ENCODE measurements at regions not wholly inside any gene's neighbourhood (a gene's known extent, or its start where the extent isn't known, plus 50 kb on each side); places are given as distances from the start of the nearest gene placed in this dataset.
"Not testable (repeated sequence)": the region's sequence is repeated elsewhere in the genome, so short reads cannot be mapped to it uniquely, and the experiment has no call there.

DNA sequence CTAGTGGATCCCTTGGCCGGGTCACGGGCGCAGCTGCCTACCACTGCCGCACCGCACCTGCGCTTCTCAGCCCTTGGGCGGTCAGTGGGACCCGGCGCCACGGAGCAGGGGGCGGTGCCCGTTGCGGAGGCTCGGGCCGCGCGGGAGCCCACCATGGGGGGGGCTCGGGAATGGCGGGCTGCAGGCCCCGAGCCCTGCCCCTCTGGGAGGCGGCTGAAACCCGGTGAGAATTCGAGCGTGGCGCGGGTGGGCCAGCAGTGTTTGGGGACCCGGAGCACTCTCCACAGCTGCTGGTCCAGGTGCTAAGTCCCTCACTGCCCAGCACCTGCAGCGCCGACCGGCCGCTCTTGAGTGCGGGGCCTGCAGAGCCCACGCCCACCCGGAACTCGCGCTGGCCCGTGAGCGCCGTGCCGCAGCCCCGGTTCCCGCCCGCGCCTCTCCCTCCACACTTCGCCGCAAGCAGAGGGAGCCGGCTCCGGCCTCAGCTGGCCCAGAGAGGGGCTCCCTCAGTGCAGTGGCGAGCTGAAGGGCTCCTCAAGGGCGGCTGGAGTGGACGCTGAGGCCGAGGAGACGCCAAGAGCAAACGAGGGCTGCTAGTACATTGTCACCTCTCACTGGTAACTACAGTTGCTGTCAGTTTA lies 120.5 kb upstream of the TMEM170B start:
- no CpG with 5 or more reads among the region's 54 CpGs for WGBS (ENCODE audit: extremely low coverage, insufficient coverage, insufficient read length)
- peak overlapping the region; percentile 64 for H2AK5ac ChIP-seq (ENCODE audit: low read length)
- H2BK12ac ChIP-seq (ENCODE audit: low read length): peak overlapping the region; percentile 99
- H2BK5ac ChIP-seq (ENCODE audit: low read depth, low read length, poor library complexity): peak overlapping the region; percentile 31
- no peak overlapping the region for H3K4me2 ChIP-seq (ENCODE audit: low read length)
- no peak overlapping the region for H3K4me3 ChIP-seq (ENCODE audit: low read depth, low read length)
- peaks cover 2% of the 10 kb centered on the region in 2 experiments for H3K4me1 ChIP-seq (ENCODE audit: control insufficient read depth in 1 of 2, insufficient read depth in 2 of 2, low read length in 2 of 2)
- peak overlapping the region; percentile 78 for H3K27ac ChIP-seq (ENCODE audit: low read depth, low read length)
- H2BK120ac ChIP-seq (ENCODE audit: insufficient read depth, low read length, poor library complexity): peak overlapping the region; percentile 74
- H3K36me3 ChIP-seq (ENCODE audit: control insufficient read depth in 1 of 2, insufficient read depth in 2 of 2, low read length in 2 of 2): peaks cover 0 to 5% of the 10 kb centered on the region in 2 experiments
- no peak overlapping the region for H3K9ac ChIP-seq (ENCODE audit: low read length)
- no peak for DNase-seq
- peaks cover 14% of the 10 kb centered on the region for H3K79me1 ChIP-seq (ENCODE audit: low read length)
- H3K23ac ChIP-seq (ENCODE audit: low read length): no peak overlapping the region
- H3K18ac ChIP-seq (ENCODE audit: low read length): peak overlapping the region; percentile 67
- peak overlapping the region; percentile 73 for H3K4ac ChIP-seq (ENCODE audit: low read depth, low read length)
- H3K79me2 ChIP-seq (ENCODE audit: control insufficient read depth, insufficient read depth, low read length, poor library complexity): no peaks in the 10 kb centered on the region
- peak overlapping the region; percentile 32 for H4K8ac ChIP-seq (ENCODE audit: low read depth, low read length)
- H3K14ac ChIP-seq (ENCODE audit: low read length): peak overlapping the region; percentile 72
- H3K27me3 ChIP-seq (ENCODE audit: insufficient read depth, low read length): no peaks in the 10 kb centered on the region
- H4K12ac ChIP-seq (ENCODE audit: low read depth, low read length): no peak overlapping the region
- no peak overlapping the region for H2AFZ ChIP-seq (ENCODE audit: insufficient read depth, low read length, poor library complexity)
- H3K9me3 ChIP-seq (ENCODE audit: insufficient read depth, low read depth, low read length): peaks cover 10% of the 10 kb centered on the region
- H4K91ac ChIP-seq (ENCODE audit: low read depth, low read length): peak overlapping the region; percentile 79

DNA sequence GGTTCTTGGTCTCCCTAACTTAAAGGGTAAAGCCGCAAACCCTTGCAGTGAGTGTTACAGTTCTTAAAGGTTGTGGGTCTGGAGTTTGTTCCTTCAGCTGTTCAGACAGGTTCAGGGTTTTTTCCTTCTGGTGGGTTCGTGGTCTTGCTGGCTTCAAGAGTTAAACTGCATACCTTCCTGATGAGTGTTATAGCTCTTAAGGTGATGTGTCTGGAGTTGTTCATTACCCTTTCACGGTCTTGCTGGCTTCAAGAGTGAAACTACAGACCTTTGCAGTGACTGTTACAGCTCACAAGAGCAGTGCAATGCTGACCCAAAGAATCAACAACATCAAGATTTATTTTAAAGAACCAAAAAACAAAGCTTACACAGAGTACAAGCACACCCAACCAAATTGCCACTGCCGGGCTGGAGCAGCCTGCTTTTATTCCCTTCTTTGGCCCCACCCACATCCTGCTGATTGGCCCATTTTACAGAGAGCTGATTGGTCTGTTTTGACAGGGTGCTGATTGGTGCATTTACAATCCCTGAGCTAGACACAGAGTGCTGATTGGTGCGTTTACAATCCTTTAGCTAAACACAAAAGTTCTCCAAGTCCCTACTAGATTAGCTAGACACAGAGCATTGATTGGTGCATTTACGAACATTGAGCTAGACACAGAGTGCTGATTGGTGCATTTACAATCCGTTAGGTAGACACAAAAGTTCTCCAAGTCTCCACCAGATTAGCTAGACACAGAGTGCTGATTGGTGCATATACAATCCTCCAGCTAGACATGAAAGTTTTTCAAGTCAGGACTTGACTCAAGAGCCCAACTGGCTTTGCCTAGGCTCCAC lies 121.2 kb upstream of the TMEM170B start:
- H2BK12ac ChIP-seq (ENCODE audit: low read length): peak overlapping the region; percentile 99
- H4K12ac ChIP-seq (ENCODE audit: low read depth, low read length); H3K4me3 ChIP-seq (ENCODE audit: low read depth, low read length); H3K36me3 ChIP-seq (ENCODE audit: control insufficient read depth in 1 of 2, insufficient read depth in 2 of 2, low read length in 2 of 2); H2AFZ ChIP-seq (ENCODE audit: insufficient read depth, low read length, poor library complexity); H3K9ac ChIP-seq (ENCODE audit: low read length); H3K23ac ChIP-seq (ENCODE audit: low read length); H3K27me3 ChIP-seq (ENCODE audit: insufficient read depth, low read length); H3K79me2 ChIP-seq (ENCODE audit: control insufficient read depth, insufficient read depth, low read length, poor library complexity); H3K4me2 ChIP-seq (ENCODE audit: low read length); H3K4me1 ChIP-seq (ENCODE audit: control insufficient read depth in 1 of 2, insufficient read depth in 2 of 2, low read length in 2 of 2): not testable (repeated sequence)
- H3K4ac ChIP-seq (ENCODE audit: low read depth, low read length): peak overlapping the region; percentile 73
- H3K79me1 ChIP-seq (ENCODE audit: low read length): peaks cover 14% of the 10 kb centered on the region
- H3K18ac ChIP-seq (ENCODE audit: low read length): peak overlapping the region; percentile 67
- WGBS (ENCODE audit: extremely low coverage, insufficient coverage, insufficient read length): no CpG with 5 or more reads among the region's 7 CpGs
- peak overlapping the region; percentile 72 for H3K14ac ChIP-seq (ENCODE audit: low read length)
- H4K8ac ChIP-seq (ENCODE audit: low read depth, low read length): peak overlapping the region; percentile 32
- peaks cover 10% of the 10 kb centered on the region for H3K9me3 ChIP-seq (ENCODE audit: insufficient read depth, low read depth, low read length)
- H2BK120ac ChIP-seq (ENCODE audit: insufficient read depth, low read length, poor library complexity): peak overlapping the region; percentile 74
- H3K27ac ChIP-seq (ENCODE audit: low read depth, low read length): peak overlapping the region; percentile 88
- H2AK5ac ChIP-seq (ENCODE audit: low read length): peak overlapping the region; percentile 64
- DNase-seq: peak in 1 of 2 donors; percentile 47
- peak overlapping the region; percentile 79 for H4K91ac ChIP-seq (ENCODE audit: low read depth, low read length)
- H2BK5ac ChIP-seq (ENCODE audit: low read depth, low read length, poor library complexity): peak overlapping the region; percentile 33

DNA sequence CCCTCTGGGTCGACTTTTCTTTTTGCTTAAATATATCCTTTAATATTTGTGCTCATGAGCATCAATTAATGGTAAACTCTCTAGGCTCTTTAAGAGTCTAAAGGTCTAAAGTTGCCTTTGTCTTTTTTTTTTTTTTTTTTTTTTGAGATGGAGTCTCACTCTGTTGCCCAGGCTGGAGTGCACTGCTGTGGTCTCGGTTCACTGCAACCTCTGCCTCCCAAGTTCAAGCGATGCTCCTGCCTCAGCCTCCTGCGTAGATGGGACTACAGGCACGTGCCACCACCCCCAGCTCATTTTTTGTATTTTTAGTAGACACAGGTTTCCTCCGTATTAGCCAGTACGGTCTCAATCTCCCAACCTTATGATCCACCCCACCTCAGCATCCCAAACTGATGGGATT lies 122.0 kb upstream of the TMEM170B start:
- Histone ChIP-seq H3K4me1 (ENCODE audit: control insufficient read depth in 1 of 2, insufficient read depth in 2 of 2, low read length in 2 of 2) (peaks cover 3% of the 10 kb centered on the region in 2 experiments), H2BK5ac (ENCODE audit: low read depth, low read length, poor library complexity) (peak overlapping the region; percentile 88), H3K4me3 (ENCODE audit: low read depth, low read length) (no peak overlapping the region), H3K4me2 (ENCODE audit: low read length) (no peak overlapping the region), H3K23ac (ENCODE audit: low read length) (no peak overlapping the region), H4K12ac (ENCODE audit: low read depth, low read length) (no peak overlapping the region), H3K4ac (ENCODE audit: low read depth, low read length) (peak overlapping the region; percentile 77), H3K9me3 (ENCODE audit: insufficient read depth, low read depth, low read length) (peaks cover 10% of the 10 kb centered on the region), H2BK120ac (ENCODE audit: insufficient read depth, low read length, poor library complexity) (peak overlapping the region; percentile 91), H3K27me3 (ENCODE audit: insufficient read depth, low read length) (no peaks in the 10 kb centered on the region), H2AK5ac (ENCODE audit: low read length) (no peak overlapping the region), H3K36me3 (ENCODE audit: control insufficient read depth in 1 of 2, insufficient read depth in 2 of 2, low read length in 2 of 2) (peaks cover 0 to 5% of the 10 kb centered on the region in 2 experiments), H2AFZ (ENCODE audit: insufficient read depth, low read length, poor library complexity) (no peak overlapping the region), H3K18ac (ENCODE audit: low read length) (peak overlapping the region; percentile 59), H4K91ac (ENCODE audit: low read depth, low read length) (peak overlapping the region; percentile 81), H3K27ac (ENCODE audit: low read depth, low read length) (peak overlapping the region; percentile 88), H3K14ac (ENCODE audit: low read length) (peak overlapping the region; percentile 77), H3K9ac (ENCODE audit: low read length) (no peak overlapping the region), H3K79me2 (ENCODE audit: control insufficient read depth, insufficient read depth, low read length, poor library complexity) (no peaks in the 10 kb centered on the region), H4K8ac (ENCODE audit: low read depth, low read length) (no peak overlapping the region), H3K79me1 (ENCODE audit: low read length) (peaks cover 14% of the 10 kb centered on the region), H2BK12ac (ENCODE audit: low read length) (peak overlapping the region; percentile 59)
- no peak for DNase-seq
- no CpG with 5 or more reads among the region's 7 CpGs for WGBS (ENCODE audit: extremely low coverage, insufficient coverage, insufficient read length)

DNA sequence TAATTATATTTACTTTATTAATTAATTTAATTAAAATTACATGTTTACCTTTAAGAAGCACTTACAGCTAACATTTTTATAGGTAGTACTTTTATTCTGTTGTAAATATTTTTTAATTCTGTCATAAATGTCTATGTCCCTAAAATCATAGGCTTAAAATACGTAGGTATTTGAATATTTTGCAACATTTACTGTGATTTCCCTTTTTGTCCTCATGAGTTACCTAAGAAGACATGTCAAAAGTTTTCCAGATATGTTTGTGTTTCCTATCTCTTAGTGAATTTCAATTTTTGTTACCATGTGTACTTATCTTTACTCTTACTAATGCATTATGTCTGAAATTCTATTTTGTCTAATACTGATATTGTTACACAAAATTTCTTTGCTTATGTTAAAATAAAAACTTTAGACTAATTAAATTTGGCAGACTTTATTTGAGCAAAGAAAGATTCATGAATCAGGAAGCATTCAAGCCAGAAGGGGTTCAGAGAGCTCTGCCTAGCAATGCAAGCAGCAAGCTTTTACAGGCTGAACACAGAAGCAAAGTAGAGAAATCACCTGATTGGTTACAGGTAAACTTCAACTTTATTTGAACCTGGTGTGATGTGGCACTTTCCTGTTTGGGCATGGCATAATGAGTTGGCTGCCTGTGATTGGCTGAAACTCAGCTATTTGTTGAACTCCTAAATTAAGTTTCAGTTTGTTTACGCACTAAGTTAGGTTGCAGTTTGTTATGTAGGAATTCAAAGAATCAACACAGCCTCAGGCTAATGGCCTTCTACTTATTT lies 123.2 kb upstream of the TMEM170B start:
- Histone ChIP-seq H2BK12ac (ENCODE audit: low read length) (no peak overlapping the region), H4K91ac (ENCODE audit: low read depth, low read length) (no peak overlapping the region), H2AK5ac (ENCODE audit: low read length) (no peak overlapping the region)

More for the DNA sequence above, 123.2 kb upstream of the TMEM170B start:
- no peak overlapping the region for H3K18ac ChIP-seq (ENCODE audit: low read length)
- H2AFZ ChIP-seq (ENCODE audit: insufficient read depth, low read length, poor library complexity): no peak overlapping the region
- no CpG with 5 or more reads among the region's 2 CpGs for WGBS (ENCODE audit: extremely low coverage, insufficient coverage, insufficient read length)
- peaks cover 3% of the 10 kb centered on the region in 2 experiments for H3K4me1 ChIP-seq (ENCODE audit: control insufficient read depth in 1 of 2, insufficient read depth in 2 of 2, low read length in 2 of 2)
- DNase-seq: peak; percentile 89 to 94
- H3K36me3 ChIP-seq (ENCODE audit: control insufficient read depth in 1 of 2, insufficient read depth in 2 of 2, low read length in 2 of 2): peaks cover 0 to 5% of the 10 kb centered on the region in 2 experiments
- H3K14ac ChIP-seq (ENCODE audit: low read length): no peak overlapping the region
- H3K27me3 ChIP-seq (ENCODE audit: insufficient read depth, low read length): no peaks in the 10 kb centered on the region
- no peaks in the 10 kb centered on the region for H3K79me2 ChIP-seq (ENCODE audit: control insufficient read depth, insufficient read depth, low read length, poor library complexity)
- H3K4ac ChIP-seq (ENCODE audit: low read depth, low read length): no peak overlapping the region
- no peak overlapping the region for H3K27ac ChIP-seq (ENCODE audit: low read depth, low read length)
- H3K23ac ChIP-seq (ENCODE audit: low read length): no peak overlapping the region
- no peak overlapping the region for H3K4me3 ChIP-seq (ENCODE audit: low read depth, low read length)
- H3K9me3 ChIP-seq (ENCODE audit: insufficient read depth, low read depth, low read length): peaks cover 7% of the 10 kb centered on the region
- H4K8ac ChIP-seq (ENCODE audit: low read depth, low read length): peak overlapping the region; percentile 16
- peaks cover 14% of the 10 kb centered on the region for H3K79me1 ChIP-seq (ENCODE audit: low read length)
- H2BK120ac ChIP-seq (ENCODE audit: insufficient read depth, low read length, poor library complexity): no peak overlapping the region
- no peak overlapping the region for H3K4me2 ChIP-seq (ENCODE audit: low read length)
- H4K12ac ChIP-seq (ENCODE audit: low read depth, low read length): no peak overlapping the region
- no peak overlapping the region for H2BK5ac ChIP-seq (ENCODE audit: low read depth, low read length, poor library complexity)
- H3K9ac ChIP-seq (ENCODE audit: low read length): no peak overlapping the region
